ENCODE measurements at regions not wholly inside any gene's neighbourhood (a gene's known extent, or its start where the extent isn't known, plus 50 kb on each side); places are given as distances from the start of the nearest gene placed in this dataset.

- in situ Hi-C loops (cut with MboI; ENCODE audit: low sequenced_read_pairs in 4 of 4) = no loop called here
- TF ChIP-seq, protein P1, sequence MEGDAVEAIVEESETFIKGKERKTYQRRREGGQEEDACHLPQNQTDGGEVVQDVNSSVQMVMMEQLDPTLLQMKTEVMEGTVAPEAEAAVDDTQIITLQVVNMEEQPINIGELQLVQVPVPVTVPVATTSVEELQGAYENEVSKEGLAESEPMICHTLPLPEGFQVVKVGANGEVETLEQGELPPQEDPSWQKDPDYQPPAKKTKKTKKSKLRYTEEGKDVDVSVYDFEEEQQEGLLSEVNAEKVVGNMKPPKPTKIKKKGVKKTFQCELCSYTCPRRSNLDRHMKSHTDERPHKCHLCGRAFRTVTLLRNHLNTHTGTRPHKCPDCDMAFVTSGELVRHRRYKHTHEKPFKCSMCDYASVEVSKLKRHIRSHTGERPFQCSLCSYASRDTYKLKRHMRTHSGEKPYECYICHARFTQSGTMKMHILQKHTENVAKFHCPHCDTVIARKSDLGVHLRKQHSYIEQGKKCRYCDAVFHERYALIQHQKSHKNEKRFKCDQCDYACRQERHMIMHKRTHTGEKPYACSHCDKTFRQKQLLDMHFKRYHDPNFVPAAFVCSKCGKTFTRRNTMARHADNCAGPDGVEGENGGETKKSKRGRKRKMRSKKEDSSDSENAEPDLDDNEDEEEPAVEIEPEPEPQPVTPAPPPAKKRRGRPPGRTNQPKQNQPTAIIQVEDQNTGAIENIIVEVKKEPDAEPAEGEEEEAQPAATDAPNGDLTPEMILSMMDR (IDR thresholded peaks at IDR 0.05 in 4 of 5, conservative IDR thresholded peaks at IDR 0.05 in 1 of 5) = no peak
- TF ChIP-seq POLR2A (IDR thresholded peaks at IDR 0.05) = no peak
- H3K36me3 ChIP-seq = no peaks in the 10 kb centered on the region
- H3K9me3 ChIP-seq = peaks cover 0 to 4% (median 0%) of the 10 kb centered on the region in 3 donors
- no peak for ATAC-seq
- intact Hi-C loops (cut with DNase I; ENCODE audit: low total_unique reads) = no loop called here
- H3K27me3 ChIP-seq = no peaks in the 10 kb centered on the region
- DNase-seq = no peak
- H3K27ac ChIP-seq = no peak overlapping the region
- no peaks in the 10 kb centered on the region for H3K4me1 ChIP-seq
- no peak overlapping the region for H3K4me3 ChIP-seq
Observed at GRCh38 chr4:136025540-136025939, 1506.8 kb downstream of the PCDH18 start.

GRCh38 chr4:136017556-136017955, 1514.7 kb downstream of the PCDH18 start:
- Histone ChIP-seq H3K4me1 (no peaks in the 10 kb centered on the region), H3K27ac (no peak overlapping the region), H3K4me3 (no peak overlapping the region), H3K9me3 (no peaks in the 10 kb centered on the region), H3K27me3 (no peaks in the 10 kb centered on the region), H3K36me3 (no peaks in the 10 kb centered on the region)
- ATAC-seq = no peak
- intact Hi-C loops (cut with DNase I; ENCODE audit: low total_unique reads) (no loop called here), in situ Hi-C loops (cut with MboI; ENCODE audit: low sequenced_read_pairs in 4 of 4) (no loop called here)
- no peak for DNase-seq
- TF ChIP-seq, protein P1 (IDR thresholded peaks at IDR 0.05 in 4 of 5, conservative IDR thresholded peaks at IDR 0.05 in 1 of 5) = no peak
- no peak for TF ChIP-seq POLR2A (IDR thresholded peaks at IDR 0.05)

- H3K27ac ChIP-seq = no peak overlapping the region
- DNase-seq (no peak), ATAC-seq (no peak)
- H3K4me3 ChIP-seq = no peak overlapping the region
- no peaks in the 10 kb centered on the region for H3K4me1 ChIP-seq
- intact Hi-C loops (cut with DNase I; ENCODE audit: low total_unique reads) (no loop called here), in situ Hi-C loops (cut with MboI; ENCODE audit: low sequenced_read_pairs in 4 of 4) (no loop called here)
- H3K27me3 ChIP-seq = no peaks in the 10 kb centered on the region
- no peak for TF ChIP-seq POLR2A (IDR thresholded peaks at IDR 0.05)
- TF ChIP-seq, protein P1 (IDR thresholded peaks at IDR 0.05 in 4 of 5, conservative IDR thresholded peaks at IDR 0.05 in 1 of 5) = no peak
- no peaks in the 10 kb centered on the region for H3K9me3 ChIP-seq
- H3K36me3 ChIP-seq = no peaks in the 10 kb centered on the region
Observed at GRCh38 chr4:136012220-136012619, 1520.1 kb downstream of the PCDH18 start.

DNA sequence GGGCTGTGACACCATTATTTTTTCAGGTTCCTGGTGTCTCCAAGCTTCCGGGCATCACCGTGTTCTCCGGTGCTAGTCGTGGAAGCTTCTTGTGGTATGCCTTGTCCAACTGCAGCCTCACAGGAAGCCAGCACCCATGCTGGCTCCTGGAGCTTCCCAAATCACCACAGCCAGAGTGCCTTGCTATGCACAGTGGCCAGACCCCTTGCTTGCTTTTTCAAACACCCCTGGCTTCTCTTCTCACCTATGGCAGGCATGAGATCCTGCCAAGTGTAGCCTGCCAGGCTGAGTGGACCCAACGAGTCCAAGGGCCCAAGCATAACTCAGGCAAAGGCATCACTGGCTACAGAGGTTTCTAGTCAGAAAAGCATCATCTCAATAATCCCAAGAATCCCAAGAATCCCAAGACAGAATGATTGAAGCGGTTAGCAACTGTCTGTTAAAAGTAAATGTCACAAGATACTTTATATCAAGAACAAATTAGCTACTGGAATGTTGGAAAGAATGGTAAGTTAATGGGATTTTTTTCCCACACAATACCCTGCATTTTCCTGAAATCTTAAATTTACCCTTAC, 1522.9 kb downstream of the PCDH18 start:
- Histone ChIP-seq H3K4me3 (no peak overlapping the region), H3K36me3 (no peaks in the 10 kb centered on the region), H3K9me3 (no peaks in the 10 kb centered on the region), H3K27me3 (no peaks in the 10 kb centered on the region), H3K27ac (no peak overlapping the region), H3K4me1 (no peaks in the 10 kb centered on the region)
- DNase-seq = no peak
- intact Hi-C loops (cut with DNase I; ENCODE audit: low total_unique reads) = no loop called here
- in situ Hi-C loops (cut with MboI; ENCODE audit: low sequenced_read_pairs in 4 of 4) = no loop called here
- ATAC-seq = no peak
- no peak for TF ChIP-seq POLR2A (IDR thresholded peaks at IDR 0.05)
- TF ChIP-seq, protein P1 (IDR thresholded peaks at IDR 0.05 in 4 of 5, conservative IDR thresholded peaks at IDR 0.05 in 1 of 5) = no peak

DNA sequence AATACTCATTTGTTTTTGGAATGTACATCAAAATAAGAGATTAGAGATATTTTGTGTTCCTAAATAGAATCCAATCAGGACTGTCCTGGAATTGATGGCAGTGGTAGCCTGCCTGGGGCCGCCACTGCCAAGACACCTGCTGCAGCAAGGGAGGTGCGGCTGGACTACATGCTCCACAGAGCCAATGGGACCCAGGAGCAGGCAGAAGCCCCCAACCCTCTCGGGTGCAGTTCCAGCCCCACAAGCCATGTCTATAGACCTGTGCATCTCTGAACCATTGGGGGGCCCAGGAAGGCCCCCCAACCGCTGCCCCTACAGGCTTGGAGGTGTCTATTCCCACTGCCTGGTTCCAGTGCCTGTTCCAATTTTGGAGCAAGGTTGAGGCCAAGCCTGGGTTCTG, 1524.3 kb downstream of the PCDH18 start:
- Histone ChIP-seq H3K27ac (no peak overlapping the region), H3K27me3 (no peaks in the 10 kb centered on the region), H3K4me3 (no peak overlapping the region), H3K36me3 (no peaks in the 10 kb centered on the region), H3K9me3 (no peaks in the 10 kb centered on the region), H3K4me1 (no peaks in the 10 kb centered on the region)
- no peak for ATAC-seq
- in situ Hi-C loops (cut with MboI; ENCODE audit: low sequenced_read_pairs in 4 of 4) (no loop called here), intact Hi-C loops (cut with DNase I; ENCODE audit: low total_unique reads) (no loop called here)
- TF ChIP-seq, protein P1 (IDR thresholded peaks at IDR 0.05 in 4 of 5, conservative IDR thresholded peaks at IDR 0.05 in 1 of 5) = no peak
- no peak for TF ChIP-seq POLR2A (IDR thresholded peaks at IDR 0.05)
- DNase-seq = no peak
